Caco-2 (cell line): ENCODE measurements at regions not wholly inside any gene's neighbourhood (a gene's known extent, or its start where the extent isn't known, plus 50 kb on each side); places are given as distances from the start of the nearest gene placed in this dataset.
"Not testable (repeated sequence)": the region's sequence is repeated elsewhere in the genome, so short reads cannot be mapped to it uniquely, and the experiment has no call there.

ENCODE experiments used
- BruUV-seq: library from RNA; stranded (reverse); fragments of 400-500 nt; replicated peaks from 2 replicates; lab custom pipeline; 2021; lab: Mats Ljungman, UMichigan
- CTCF ChIA-PET: fragments of 300-600 bp; sonication (Branson Sonifier 250); formaldehyde crosslinking; loops from one replicate; lab custom pipeline; 2022; ENCODE audit warnings: antibody characterized with exemption; lab: Charles Lee
- POLR2A ChIA-PET: fragments of 300-600 bp; sonication (Branson Sonifier 250); formaldehyde crosslinking; loops from one replicate; lab custom pipeline; 2022; ENCODE audit warnings: antibody characterized with exemption; lab: Charles Lee
- DNase-seq, 2 experiments: peaks; one replicate each; pipeline versions ENCODE4 v3.0.0 to v3.0.0-alpha.2; 2020 to 2022
- H3K27me3 ChIP-seq: replicated peaks from 2 replicates; pipeline ENCODE4 v1.6.0; 2011; ENCODE audit warnings: low read length; ENCODE audit not compliant: control insufficient read depth, insufficient read depth
- H3K36me3 ChIP-seq: 2 replicates; pipeline ENCODE4 v1.5.1; 2011; ENCODE audit warnings: low read length; ENCODE audit not compliant: control insufficient read depth, insufficient read depth
- H3K4me1 ChIP-seq: fragments of 250-450 bp; sonication (Bioruptor Pico); 2 replicates; pipeline ENCODE4 v1.5.1; 2020; ENCODE audit warnings: mild to moderate bottlenecking
- H3K4me3 ChIP-seq: 2 replicates; pipeline ENCODE4 v1.5.1; 2011; ENCODE audit warnings: low read depth, mild to moderate bottlenecking, control low read depth, low read length
- H3K9me3 ChIP-seq: fragments of 250-450 bp; sonication (Bioruptor Pico); 2 replicates; pipeline ENCODE4 v1.5.1; 2020; ENCODE audit warnings: mild to moderate bottlenecking, moderate library complexity
- H3K27ac Mint-ChIP-seq: one replicate; pipeline ENCODE4 v1.8.0; 2022; ENCODE audit warnings: mixed read lengths; ENCODE audit not compliant: unreplicated experiment
- H3K27me3 Mint-ChIP-seq: one replicate; pipeline ENCODE4 v1.8.0; 2022; ENCODE audit warnings: mixed read lengths; ENCODE audit not compliant: insufficient read depth, unreplicated experiment
- H3K36me3 Mint-ChIP-seq: one replicate; pipeline ENCODE4 v1.8.0; 2022; ENCODE audit warnings: mild to moderate bottlenecking, mixed read lengths; ENCODE audit not compliant: insufficient read depth, unreplicated experiment
- H3K4me1 Mint-ChIP-seq: one replicate; pipeline ENCODE4 v1.8.0; 2022; ENCODE audit warnings: low read depth, mixed read lengths; ENCODE audit not compliant: unreplicated experiment
- H3K4me3 Mint-ChIP-seq: one replicate; pipeline ENCODE4 v1.8.0; 2022; ENCODE audit warnings: mild to moderate bottlenecking, moderate library complexity, mixed read lengths; ENCODE audit not compliant: unreplicated experiment
- H3K9me3 Mint-ChIP-seq: one replicate; pipeline ENCODE4 v1.8.0; 2022; ENCODE audit warnings: mixed read lengths; ENCODE audit not compliant: unreplicated experiment
- CTCF ChIP-seq, 2 experiments: fragments of 200-600 bp in 1 of 2; IDR thresholded peaks; 1 replicate in 1 of 2; 2 replicates in 1 of 2; pipeline versions ENCODE4 v1.5.1 to v1.8.0; 2011 to 2022; ENCODE audit warnings: antibody characterized with exemption in 1 of 2, control low read depth in 1 of 2, inconsistent platforms in 1 of 2, low read depth in 1 of 2, low read length in 1 of 2, mild to moderate bottlenecking in 1 of 2, moderate library complexity in 1 of 2; ENCODE audit not compliant: insufficient read depth in 1 of 2, severe bottlenecking in 1 of 2, unreplicated experiment in 1 of 2
- intact Hi-C: fragments of 100-400 bp; cut with micrococcal nuclease; formaldehyde crosslinking; loops from one replicate; pipeline ENCODE4 v1.10.0; 2022; ENCODE audit not compliant: unreplicated experiment

- H3K4me1 Mint-ChIP-seq, H3K4me1 ChIP-seq, BruUV-seq, H3K9me3 ChIP-seq, H3K27me3 ChIP-seq, DNase-seq, H3K4me3 Mint-ChIP-seq, intact Hi-C loops, H3K27me3 Mint-ChIP-seq, H3K27ac Mint-ChIP-seq, CTCF ChIA-PET, H3K36me3 ChIP-seq, H3K4me3 ChIP-seq, H3K36me3 Mint-ChIP-seq, POLR2A ChIA-PET: not testable (repeated sequence)
- H3K9me3 Mint-ChIP-seq = peaks cover 16% of the 10 kb centered on the region
Observed at GRCh38 chr22:10708175-10708574, 4819.8 kb upstream of the OR11H1 start.

GRCh38 chr22:10710923-10711322 is 4817.1 kb upstream of the OR11H1 start:
- POLR2A ChIA-PET, H3K27ac Mint-ChIP-seq, H3K36me3 ChIP-seq, H3K4me1 ChIP-seq, H3K4me3 ChIP-seq, H3K9me3 ChIP-seq, H3K4me3 Mint-ChIP-seq, H3K4me1 Mint-ChIP-seq, H3K27me3 Mint-ChIP-seq, CTCF ChIA-PET, BruUV-seq, H3K36me3 Mint-ChIP-seq, intact Hi-C loops, DNase-seq, H3K27me3 ChIP-seq: not testable (repeated sequence)
- peaks cover 34% of the 10 kb centered on the region for H3K9me3 Mint-ChIP-seq

GRCh38 chr22:10722804-10723203 is 4805.2 kb upstream of the OR11H1 start:
- H3K4me1 Mint-ChIP-seq, H3K27me3 Mint-ChIP-seq, BruUV-seq, POLR2A ChIA-PET, H3K36me3 Mint-ChIP-seq, H3K4me1 ChIP-seq, CTCF ChIA-PET, H3K9me3 ChIP-seq, DNase-seq, H3K36me3 ChIP-seq, H3K27me3 ChIP-seq, H3K4me3 ChIP-seq, H3K4me3 Mint-ChIP-seq, intact Hi-C loops, H3K27ac Mint-ChIP-seq: not testable (repeated sequence)
- peaks cover 85% of the 10 kb centered on the region for H3K9me3 Mint-ChIP-seq

GRCh38 chr22:10723966-10724365 is 4804.0 kb upstream of the OR11H1 start:
- H3K4me3 Mint-ChIP-seq, BruUV-seq, POLR2A ChIA-PET, H3K27me3 ChIP-seq, H3K36me3 Mint-ChIP-seq, intact Hi-C loops, CTCF ChIA-PET, DNase-seq, H3K4me1 Mint-ChIP-seq, H3K27me3 Mint-ChIP-seq, H3K36me3 ChIP-seq, H3K27ac Mint-ChIP-seq, H3K4me3 ChIP-seq, H3K4me1 ChIP-seq: not testable (repeated sequence)
- H3K9me3 Mint-ChIP-seq = peaks cover 85% of the 10 kb centered on the region
- H3K9me3 ChIP-seq = peaks cover 12% of the 10 kb centered on the region

GRCh38 chr22:10727393-10727792 is 4800.6 kb upstream of the OR11H1 start:
- Histone ChIP-seq H3K27me3 (no peaks in the 10 kb centered on the region), H3K36me3 (no peaks in the 10 kb centered on the region), H3K4me3 (no peak overlapping the region), H3K4me1 (no peaks in the 10 kb centered on the region), H3K9me3 (peaks cover 15% of the 10 kb centered on the region)
- TF ChIP-seq CTCF (IDR thresholded peaks at IDR 0.05; ENCODE audit: insufficient read depth in 1 of 2, low read depth in 1 of 2, low read length in 1 of 2, severe bottlenecking in 1 of 2, unreplicated experiment in 1 of 2) = no peak
- no peaks in the 10 kb centered on the region for H3K27me3 Mint-ChIP-seq
- POLR2A ChIA-PET = no interaction called here
- BruUV-seq = no TSS peak
- H3K4me3 Mint-ChIP-seq = no peak overlapping the region
- intact Hi-C loops = no loop called here
- CTCF ChIA-PET = no interaction called here
- H3K9me3 Mint-ChIP-seq = peaks cover 69% of the 10 kb centered on the region
- DNase-seq = no peak
- no peak overlapping the region for H3K27ac Mint-ChIP-seq
- H3K4me1 Mint-ChIP-seq = no peaks in the 10 kb centered on the region
- H3K36me3 Mint-ChIP-seq = no peaks in the 10 kb centered on the region

- H3K4me1 Mint-ChIP-seq, H3K27me3 Mint-ChIP-seq, intact Hi-C loops, BruUV-seq, H3K36me3 Mint-ChIP-seq, H3K36me3 ChIP-seq, H3K4me3 ChIP-seq, H3K4me1 ChIP-seq, POLR2A ChIA-PET, H3K4me3 Mint-ChIP-seq, DNase-seq, H3K27me3 ChIP-seq, CTCF ChIA-PET, H3K27ac Mint-ChIP-seq: not testable (repeated sequence)
- peaks cover 46% of the 10 kb centered on the region for H3K9me3 Mint-ChIP-seq
- H3K9me3 ChIP-seq = peaks cover 15% of the 10 kb centered on the region
Observed at GRCh38 chr22:10729979-10730378, 4798.0 kb upstream of the OR11H1 start.
